Breast epithelium (tissue), 3 donors: ENCODE measurements at regions not wholly inside any gene's neighbourhood (a gene's known extent, or its start where the extent isn't known, plus 50 kb on each side); places are given as distances from the start of the nearest gene placed in this dataset.

Source experiments
- POLR2A ChIP-seq: fragments of 450-650 bp; IDR thresholded peaks from one replicate; pipeline ENCODE4 v1.6.1; 2016; ENCODE audit warnings: antibody characterized with exemption, mild to moderate bottlenecking, moderate library complexity
- TF ChIP-seq, protein P1 (sequence below), 3 donors: fragments of 450-650 bp; IDR thresholded peaks; one replicate each; pipeline ENCODE4 v1.5.1; 2016 to 2017; ENCODE audit warnings: antibody characterized with exemption in 3 of 3, mild to moderate bottlenecking in 3 of 3, moderate library complexity in 3 of 3

DNA sequence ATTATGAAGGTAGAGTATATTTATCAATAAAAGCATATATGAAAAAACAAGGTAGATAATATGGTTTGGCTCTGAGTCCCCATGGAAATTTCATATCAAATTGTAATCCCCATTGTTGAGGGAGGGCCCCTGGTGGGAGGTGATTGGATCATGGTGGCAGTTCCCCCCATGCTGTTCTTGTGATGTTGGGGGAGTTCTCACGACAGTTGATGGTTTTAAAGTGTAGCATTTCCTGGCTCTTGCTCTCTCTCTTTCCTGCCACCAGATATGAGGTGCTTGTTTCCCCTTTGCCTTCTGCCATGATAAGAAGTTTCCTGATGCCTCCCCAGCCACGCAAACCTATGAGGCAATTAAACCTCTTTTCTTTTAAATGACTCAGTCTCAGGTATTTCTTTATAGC is 260.4 kb downstream of the PPARGC1A start:
- TF ChIP-seq, protein P1, sequence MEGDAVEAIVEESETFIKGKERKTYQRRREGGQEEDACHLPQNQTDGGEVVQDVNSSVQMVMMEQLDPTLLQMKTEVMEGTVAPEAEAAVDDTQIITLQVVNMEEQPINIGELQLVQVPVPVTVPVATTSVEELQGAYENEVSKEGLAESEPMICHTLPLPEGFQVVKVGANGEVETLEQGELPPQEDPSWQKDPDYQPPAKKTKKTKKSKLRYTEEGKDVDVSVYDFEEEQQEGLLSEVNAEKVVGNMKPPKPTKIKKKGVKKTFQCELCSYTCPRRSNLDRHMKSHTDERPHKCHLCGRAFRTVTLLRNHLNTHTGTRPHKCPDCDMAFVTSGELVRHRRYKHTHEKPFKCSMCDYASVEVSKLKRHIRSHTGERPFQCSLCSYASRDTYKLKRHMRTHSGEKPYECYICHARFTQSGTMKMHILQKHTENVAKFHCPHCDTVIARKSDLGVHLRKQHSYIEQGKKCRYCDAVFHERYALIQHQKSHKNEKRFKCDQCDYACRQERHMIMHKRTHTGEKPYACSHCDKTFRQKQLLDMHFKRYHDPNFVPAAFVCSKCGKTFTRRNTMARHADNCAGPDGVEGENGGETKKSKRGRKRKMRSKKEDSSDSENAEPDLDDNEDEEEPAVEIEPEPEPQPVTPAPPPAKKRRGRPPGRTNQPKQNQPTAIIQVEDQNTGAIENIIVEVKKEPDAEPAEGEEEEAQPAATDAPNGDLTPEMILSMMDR (IDR thresholded peaks at IDR 0.05) = no peak
- TF ChIP-seq POLR2A = no peak
